Upper lobe of left lung (tissue), 6 donors: ENCODE measurements at regions not wholly inside any gene's neighbourhood (a gene's known extent, or its start where the extent isn't known, plus 50 kb on each side); places are given as distances from the start of the nearest gene placed in this dataset.

Experiments
- ATAC-seq, 2 donors: fragments of 200-7000 bp; cut with Tn5 transposase; one replicate each; pipeline ENCODE4 v1.9.1; 2022; ENCODE audit warnings: mild to moderate bottlenecking in 2 of 2, moderate library complexity in 2 of 2; ENCODE audit not compliant: low FRiP score in 2 of 2
- DNase-seq, 2 donors: peaks; one replicate each; pipeline ENCODE4 v3.0.0-alpha.2; 2019 to 2020
- H3K27ac ChIP-seq, 4 donors: fragments of 200-600 bp; sonication (generic); one replicate each; pipeline ENCODE4 v1.5.1; 2016 to 2019
- H3K27me3 ChIP-seq, 4 donors: fragments of 200-600 bp; sonication (generic); one replicate each; pipeline ENCODE4 v1.5.1; 2017 to 2019
- H3K36me3 ChIP-seq, 4 donors: fragments of 200-600 bp; sonication (generic); one replicate each; pipeline ENCODE4 v1.5.1; 2016 to 2019
- H3K4me1 ChIP-seq, 4 donors: fragments of 200-600 bp; sonication (generic); one replicate each; pipeline ENCODE4 v1.5.1; 2018 to 2019
- H3K4me3 ChIP-seq, 4 donors: fragments of 200-600 bp; sonication (generic); one replicate each; pipeline ENCODE4 v1.5.1; 2017 to 2019; ENCODE audit warnings: mild to moderate bottlenecking in 2 of 4, moderate library complexity in 1 of 4
- H3K9me3 ChIP-seq, 4 donors: fragments of 200-600 bp; sonication (generic); one replicate each; pipeline ENCODE4 v1.5.1; 2018 to 2019
- EP300 ChIP-seq, 4 donors: sonication (generic); formaldehyde crosslinking; IDR thresholded peaks; one replicate each; pipeline ENCODE4 v1.5.1; 2017; ENCODE audit warnings: antibody characterized with exemption in 4 of 4, control low read depth in 2 of 4
- POLR2A ChIP-seq, 4 donors: fragments of 450-650 bp; IDR thresholded peaks; one replicate each; pipeline ENCODE4 v1.5.1; 2016 to 2017; ENCODE audit warnings: antibody characterized with exemption in 4 of 4, mild to moderate bottlenecking in 2 of 4
- POLR2AphosphoS5 ChIP-seq, 2 donors: sonication (generic); formaldehyde crosslinking; IDR thresholded peaks; one replicate each; pipeline ENCODE4 v1.5.1; 2017; ENCODE audit warnings: antibody characterized with exemption in 2 of 2
- WGBS, 2 donors: methylation state at CpG; one replicate each; pipeline ENCODE4 v1.1.5; 2017 to 2018; 5-methylcytosine and 5-hydroxymethylcytosine counted together
- TF ChIP-seq, protein P1 (sequence below), 6 experiments: fragments of 450-650 bp in 4 of 6; fragments of 200-600 bp in 2 of 6; sonication (generic) in 2 of 6; IDR thresholded peaks; one replicate each; pipeline ENCODE4 v1.5.1; 2016 to 2019; ENCODE audit warnings: antibody characterized with exemption in 6 of 6
- donor health status: DM: no; HTN: no; CAD: no; lungs with moderate emphysema.
- donor health status: DM: no; HTN: yes; CAD: no; lungs with severe emphysema.

DNA sequence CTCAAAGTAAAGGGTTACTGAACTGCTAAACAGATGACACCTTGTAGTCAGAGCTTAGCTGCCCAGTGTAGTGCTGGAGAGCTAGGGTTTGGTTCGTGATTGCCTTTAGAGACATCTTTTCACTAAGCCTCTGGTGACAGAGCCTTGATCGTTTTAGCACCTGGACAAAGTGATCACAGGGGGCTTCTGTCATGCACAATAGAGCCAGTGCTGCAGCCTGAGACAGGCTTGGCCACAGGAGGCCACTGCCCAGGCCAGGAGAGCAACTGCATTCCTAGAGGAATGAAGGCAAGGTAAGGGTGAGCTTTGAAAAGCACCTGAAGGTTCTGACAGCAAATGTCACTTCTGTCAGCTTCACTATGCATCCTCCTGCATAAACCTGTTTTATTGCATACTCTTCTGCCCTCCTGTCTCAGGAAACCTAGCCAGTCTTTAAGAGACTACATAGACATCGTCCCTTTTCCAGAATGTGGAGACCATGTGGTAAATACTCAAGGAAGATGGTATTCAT lies 122.9 kb downstream of the NPY start:
- Histone ChIP-seq H3K27me3 (no peaks in the 10 kb centered on the region), H3K27ac (no peak overlapping the region), H3K4me1 (no peaks in the 10 kb centered on the region), H3K4me3 (no peak overlapping the region), H3K36me3 (no peaks in the 10 kb centered on the region), H3K9me3 (no peaks in the 10 kb centered on the region)
- WGBS, 2 donors: 70 to 71% methylated on average over 3 of the region's 3 CpGs
- ATAC-seq (no peak), DNase-seq (no peak)
- no peak for TF ChIP-seq POLR2A (IDR thresholded peaks at IDR 0.05)
- TF ChIP-seq POLR2AphosphoS5 (IDR thresholded peaks at IDR 0.05): no peak
- TF ChIP-seq, protein P1, sequence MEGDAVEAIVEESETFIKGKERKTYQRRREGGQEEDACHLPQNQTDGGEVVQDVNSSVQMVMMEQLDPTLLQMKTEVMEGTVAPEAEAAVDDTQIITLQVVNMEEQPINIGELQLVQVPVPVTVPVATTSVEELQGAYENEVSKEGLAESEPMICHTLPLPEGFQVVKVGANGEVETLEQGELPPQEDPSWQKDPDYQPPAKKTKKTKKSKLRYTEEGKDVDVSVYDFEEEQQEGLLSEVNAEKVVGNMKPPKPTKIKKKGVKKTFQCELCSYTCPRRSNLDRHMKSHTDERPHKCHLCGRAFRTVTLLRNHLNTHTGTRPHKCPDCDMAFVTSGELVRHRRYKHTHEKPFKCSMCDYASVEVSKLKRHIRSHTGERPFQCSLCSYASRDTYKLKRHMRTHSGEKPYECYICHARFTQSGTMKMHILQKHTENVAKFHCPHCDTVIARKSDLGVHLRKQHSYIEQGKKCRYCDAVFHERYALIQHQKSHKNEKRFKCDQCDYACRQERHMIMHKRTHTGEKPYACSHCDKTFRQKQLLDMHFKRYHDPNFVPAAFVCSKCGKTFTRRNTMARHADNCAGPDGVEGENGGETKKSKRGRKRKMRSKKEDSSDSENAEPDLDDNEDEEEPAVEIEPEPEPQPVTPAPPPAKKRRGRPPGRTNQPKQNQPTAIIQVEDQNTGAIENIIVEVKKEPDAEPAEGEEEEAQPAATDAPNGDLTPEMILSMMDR (IDR thresholded peaks at IDR 0.05): no peak
- TF ChIP-seq EP300 (IDR thresholded peaks at IDR 0.05): no peak

DNA sequence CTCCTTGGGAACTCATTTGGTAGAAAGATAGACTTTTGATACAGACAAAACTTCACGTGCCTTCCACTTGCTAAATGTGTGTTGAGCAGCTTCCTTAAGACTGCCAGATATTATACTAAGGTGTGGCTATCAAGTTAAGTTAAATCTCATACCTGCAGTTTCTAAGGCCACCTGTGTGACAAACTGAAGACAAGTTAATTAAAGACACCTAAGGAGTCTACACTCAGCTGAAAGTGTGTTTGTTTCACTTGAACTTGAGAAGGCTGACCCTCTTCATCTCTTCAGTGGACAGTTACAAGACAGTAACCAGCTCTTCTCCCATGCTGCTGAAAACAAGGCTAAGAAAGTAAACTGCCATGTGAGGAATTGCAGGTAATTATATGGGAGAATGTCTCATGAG lies 124.0 kb downstream of the NPY start:
- Histone ChIP-seq H3K4me3 (no peak overlapping the region), H3K36me3 (no peaks in the 10 kb centered on the region), H3K27me3 (no peaks in the 10 kb centered on the region), H3K9me3 (no peaks in the 10 kb centered on the region), H3K4me1 (no peaks in the 10 kb centered on the region), H3K27ac (no peak overlapping the region)
- ATAC-seq (no peak), DNase-seq (no peak)
- WGBS, 2 donors: 70 to 80% methylated on average over 1 of the region's 1 CpG
- TF ChIP-seq POLR2AphosphoS5 (IDR thresholded peaks at IDR 0.05) (no peak), EP300 (IDR thresholded peaks at IDR 0.05) (no peak)
- TF ChIP-seq, protein P1 (IDR thresholded peaks at IDR 0.05): no peak

DNA sequence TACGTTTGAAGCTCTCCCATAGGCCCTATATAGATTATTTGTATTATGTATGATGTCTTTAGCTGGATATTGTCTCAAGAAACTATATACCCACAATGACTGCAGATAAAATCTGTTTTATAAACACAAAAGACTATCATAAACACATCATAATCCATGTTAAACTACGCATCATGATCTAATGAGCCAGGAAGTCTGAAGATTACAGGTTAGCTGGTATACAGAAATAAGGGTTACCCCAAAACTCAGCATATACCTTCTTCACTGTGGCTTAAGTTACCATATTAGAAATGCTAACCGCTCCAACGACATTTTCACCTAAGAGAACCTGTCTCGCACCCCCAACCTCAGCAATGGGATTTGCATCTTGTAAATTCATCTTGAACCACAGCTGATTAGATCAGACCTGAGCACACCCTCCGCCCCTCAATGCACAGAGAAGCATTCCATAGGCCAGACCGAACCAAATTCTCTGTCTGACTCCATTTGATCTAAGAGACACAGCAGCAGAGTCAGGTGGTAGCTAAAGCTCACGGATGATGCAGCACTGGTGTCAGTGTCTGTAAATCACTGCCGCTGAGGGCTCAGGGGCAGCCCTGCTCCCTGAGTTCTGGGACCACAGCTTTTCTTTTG lies 124.9 kb downstream of the NPY start:
- no peaks in the 10 kb centered on the region for H3K27me3 ChIP-seq
- ATAC-seq (no peak), DNase-seq (no peak)
- no peaks in the 10 kb centered on the region for H3K36me3 ChIP-seq
- TF ChIP-seq, protein P1 (IDR thresholded peaks at IDR 0.05): no peak
- TF ChIP-seq EP300 (IDR thresholded peaks at IDR 0.05): no peak
- TF ChIP-seq POLR2AphosphoS5 (IDR thresholded peaks at IDR 0.05): no peak
- no peak for TF ChIP-seq POLR2A (IDR thresholded peaks at IDR 0.05)
- no peaks in the 10 kb centered on the region for H3K4me1 ChIP-seq
- no peak overlapping the region for H3K27ac ChIP-seq
- WGBS, 2 donors: 87 to 88% methylated on average over 9 of the region's 9 CpGs
- H3K4me3 ChIP-seq: no peak overlapping the region
- no peaks in the 10 kb centered on the region for H3K9me3 ChIP-seq

DNA sequence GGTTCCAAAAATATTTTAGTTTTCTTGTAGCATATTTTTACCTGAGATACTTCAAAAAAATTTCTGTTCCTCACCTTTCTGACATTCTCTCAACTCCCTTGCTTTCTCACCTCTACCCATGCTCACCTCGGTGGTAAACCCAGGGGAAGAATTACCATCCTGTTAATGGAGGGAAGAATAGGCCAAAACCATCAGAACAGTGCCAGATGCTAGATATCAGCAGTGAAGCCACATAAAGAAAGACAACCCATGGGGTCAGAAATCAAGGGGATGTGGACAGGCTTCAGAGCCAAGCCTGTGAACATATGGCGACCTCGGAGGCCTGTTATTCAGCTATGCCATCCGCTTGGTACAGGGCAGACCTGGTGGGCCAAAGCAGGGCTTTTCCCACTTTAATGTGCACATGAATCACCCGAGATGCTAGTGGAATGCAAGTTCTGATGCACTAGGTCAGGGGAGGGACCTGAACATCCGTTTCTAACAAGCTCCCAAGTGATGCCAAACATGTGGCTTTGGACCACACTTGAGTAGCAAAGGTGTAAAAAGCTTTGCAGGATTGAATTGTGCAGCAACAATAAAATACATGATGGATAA lies 125.5 kb downstream of the NPY start:
- H3K36me3 ChIP-seq: no peaks in the 10 kb centered on the region
- no peaks in the 10 kb centered on the region for H3K4me1 ChIP-seq
- no peaks in the 10 kb centered on the region for H3K27me3 ChIP-seq
- H3K27ac ChIP-seq: no peak overlapping the region
- no peak for DNase-seq
- TF ChIP-seq EP300 (IDR thresholded peaks at IDR 0.05) (no peak), POLR2A (IDR thresholded peaks at IDR 0.05) (no peak), POLR2AphosphoS5 (IDR thresholded peaks at IDR 0.05) (no peak)
- TF ChIP-seq, protein P1 (IDR thresholded peaks at IDR 0.05): no peak
- WGBS, 2 donors: 83 to 85% methylated on average over 6 of the region's 6 CpGs
- no peaks in the 10 kb centered on the region for H3K9me3 ChIP-seq
- no peak for ATAC-seq
- H3K4me3 ChIP-seq: no peak overlapping the region

DNA sequence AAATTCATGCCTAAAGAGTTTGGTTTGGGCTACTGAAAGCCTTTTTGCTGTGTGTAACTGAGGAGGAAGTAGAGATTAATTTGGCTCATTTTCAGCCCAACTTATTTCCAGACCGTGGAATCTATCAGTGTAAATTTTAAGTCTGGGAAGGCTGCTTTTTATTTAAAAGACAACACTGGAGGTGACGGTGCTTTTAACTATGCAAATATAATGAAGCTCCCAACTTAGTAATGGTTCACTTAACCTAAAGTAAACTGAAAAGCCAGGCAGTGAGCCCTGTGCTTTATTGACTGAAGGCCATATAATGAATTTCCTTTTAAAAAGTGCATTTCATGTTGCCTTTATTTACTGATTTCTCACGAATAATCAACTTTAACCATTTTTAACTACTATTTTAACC lies 127.2 kb downstream of the NPY start:
- H3K4me1 ChIP-seq: no peaks in the 10 kb centered on the region
- no peak overlapping the region for H3K27ac ChIP-seq
- no peak for ATAC-seq
- H3K27me3 ChIP-seq: no peaks in the 10 kb centered on the region
- H3K36me3 ChIP-seq: no peaks in the 10 kb centered on the region
- 52 to 66% methylated on average over 3 of the region's 3 CpGs for whole genome bisulfite sequencing, 2 donors
- TF ChIP-seq EP300 (IDR thresholded peaks at IDR 0.05) (no peak), POLR2A (IDR thresholded peaks at IDR 0.05) (no peak), POLR2AphosphoS5 (IDR thresholded peaks at IDR 0.05) (no peak)
- TF ChIP-seq, protein P1 (IDR thresholded peaks at IDR 0.05): no peak
- DNase-seq: no peak
- H3K9me3 ChIP-seq: no peaks in the 10 kb centered on the region
- no peak overlapping the region for H3K4me3 ChIP-seq
